ENCODE measurements at regions not wholly inside any gene's neighbourhood (a gene's known extent, or its start where the extent isn't known, plus 50 kb on each side); places are given as distances from the start of the nearest gene placed in this dataset.

- Histone ChIP-seq H3K27ac (ENCODE audit: low read depth, low read length) (no peak overlapping the region), H2AFZ (ENCODE audit: low read depth, low read length, poor library complexity, severe bottlenecking) (no peak overlapping the region), H3K9ac (ENCODE audit: low read length) (no peak overlapping the region), H3K9me3 (ENCODE audit: control insufficient read depth in 1 of 2, insufficient read depth in 1 of 2, low read depth in 1 of 2, low read length in 2 of 2) (no peaks in the 10 kb centered on the region), H3K79me2 (ENCODE audit: insufficient read depth, low read length) (no peaks in the 10 kb centered on the region), H3K27me3 (ENCODE audit: insufficient read depth, low read length) (no peaks in the 10 kb centered on the region), H4K20me1 (ENCODE audit: insufficient read depth) (no peaks in the 10 kb centered on the region), H3K4me1 (ENCODE audit: control insufficient read depth in 1 of 2, insufficient read depth in 2 of 2, low read length in 2 of 2) (no peaks in the 10 kb centered on the region; a peak in 1 of 4 replicates), H3K36me3 (ENCODE audit: control insufficient read depth in 1 of 2, insufficient read depth in 2 of 2, low read length in 2 of 2) (no peaks in the 10 kb centered on the region), H3K4me2 (ENCODE audit: low read length) (no peak overlapping the region), H3K4me3 (replicated peaks in 1 of 2; ENCODE audit: low read depth in 1 of 2, low read length in 2 of 2) (no peak overlapping the region), H3K9me2 (ENCODE audit: insufficient read depth) (no peaks in the 10 kb centered on the region)
- no peak for TF ChIP-seq SP1 (IDR thresholded peaks at IDR 0.05; ENCODE audit: low read depth)
- no peak for TF ChIP-seq POLR2A (IDR thresholded peaks at IDR 0.05; ENCODE audit: borderline replicate concordance, extremely low read depth, insufficient read depth, insufficient read length)
- no peak for TF ChIP-seq JUND (IDR thresholded peaks at IDR 0.05)
- TF ChIP-seq ZNF274 (IDR thresholded peaks at IDR 0.05; ENCODE audit: low read depth, low read length): no peak
- no peak for TF ChIP-seq ZBTB33 (IDR thresholded peaks at IDR 0.05; ENCODE audit: extremely low read depth, insufficient replicate concordance, low read length)
- no peak for TF ChIP-seq RAD21 (IDR thresholded peaks at IDR 0.05; ENCODE audit: low read depth)
- TF ChIP-seq EZH2 (IDR thresholded peaks at IDR 0.05): no peak
- no peak for TF ChIP-seq SIN3A (IDR thresholded peaks at IDR 0.05; ENCODE audit: low read depth)
- TF ChIP-seq CBX3 (IDR thresholded peaks at IDR 0.05; ENCODE audit: low read depth): no peak
- TF ChIP-seq SRF (IDR thresholded peaks at IDR 0.05; ENCODE audit: low read depth): no peak
- TF ChIP-seq EGR1 (IDR thresholded peaks at IDR 0.05; ENCODE audit: low read depth): no peak
- TF ChIP-seq YY1 (IDR thresholded peaks at IDR 0.05; ENCODE audit: extremely low read depth, insufficient replicate concordance, low read depth, low read length): no peak
- TF ChIP-seq ATF3 (IDR thresholded peaks at IDR 0.05): no peak
- no peak for TF ChIP-seq REST (IDR thresholded peaks at IDR 0.05; ENCODE audit: low read depth)
- no peak for TF ChIP-seq MAX (IDR thresholded peaks at IDR 0.05)
- no TSS peak for BruUV-seq (replicated peaks)
- CTCF ChIA-PET: no interaction called here
- POLR2A ChIA-PET: no interaction called here
- intact Hi-C loops (cut with micrococcal nuclease): no loop called here
- DNase-seq (ENCODE audit: low read depth, low spot score) (no peak), ATAC-seq (no peak)
- RAD21 ChIA-PET (ENCODE audit: low non-redundant PET in 1 of 2, low total read pairs in 2 of 2, uncharacterized antibody in 2 of 2, unreplicated experiment in 2 of 2): no interaction called here
These were observed 354.3 kb upstream of the GATB start for GRCh38 chr4:152115118-152115517.
